PC-9 (cell line): ENCODE measurements at regions not wholly inside any gene's neighbourhood (a gene's known extent, or its start where the extent isn't known, plus 50 kb on each side); places are given as distances from the start of the nearest gene placed in this dataset.

Experiments used
- EZH2 ChIP-seq: fragments of 200-600 bp; sonication (generic); IDR thresholded peaks from 2 replicates; pipeline ENCODE4 v1.8.0; 2017; ENCODE audit warnings: antibody characterized with exemption, low read depth
- TF ChIP-seq, protein P1 (sequence below): fragments of 200-600 bp; sonication (generic); conservative IDR thresholded peaks from 2 replicates; pipeline ENCODE4 v1.6.1; 2017; ENCODE audit warnings: mixed run types, antibody characterized with exemption, mild to moderate bottlenecking, moderate library complexity

DNA sequence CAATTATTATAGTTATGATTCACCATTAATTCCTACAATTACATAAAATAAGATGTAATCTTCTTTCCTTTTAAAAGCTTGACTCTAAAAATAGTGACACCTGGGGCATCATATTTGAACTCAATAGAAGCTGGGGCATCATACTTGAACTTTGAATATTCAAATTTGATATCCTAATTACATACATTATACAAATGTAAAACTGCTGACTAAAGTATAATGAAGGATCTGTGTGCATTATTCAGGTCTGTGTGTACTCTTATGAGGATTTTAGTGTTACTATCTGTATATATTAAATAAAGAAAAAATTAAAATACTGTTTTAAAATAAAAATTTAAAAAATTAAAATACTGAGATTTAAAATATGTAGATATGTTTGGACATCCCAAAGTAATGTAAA lies 696.9 kb upstream of the FBXO33 start:
- TF ChIP-seq, protein P1, sequence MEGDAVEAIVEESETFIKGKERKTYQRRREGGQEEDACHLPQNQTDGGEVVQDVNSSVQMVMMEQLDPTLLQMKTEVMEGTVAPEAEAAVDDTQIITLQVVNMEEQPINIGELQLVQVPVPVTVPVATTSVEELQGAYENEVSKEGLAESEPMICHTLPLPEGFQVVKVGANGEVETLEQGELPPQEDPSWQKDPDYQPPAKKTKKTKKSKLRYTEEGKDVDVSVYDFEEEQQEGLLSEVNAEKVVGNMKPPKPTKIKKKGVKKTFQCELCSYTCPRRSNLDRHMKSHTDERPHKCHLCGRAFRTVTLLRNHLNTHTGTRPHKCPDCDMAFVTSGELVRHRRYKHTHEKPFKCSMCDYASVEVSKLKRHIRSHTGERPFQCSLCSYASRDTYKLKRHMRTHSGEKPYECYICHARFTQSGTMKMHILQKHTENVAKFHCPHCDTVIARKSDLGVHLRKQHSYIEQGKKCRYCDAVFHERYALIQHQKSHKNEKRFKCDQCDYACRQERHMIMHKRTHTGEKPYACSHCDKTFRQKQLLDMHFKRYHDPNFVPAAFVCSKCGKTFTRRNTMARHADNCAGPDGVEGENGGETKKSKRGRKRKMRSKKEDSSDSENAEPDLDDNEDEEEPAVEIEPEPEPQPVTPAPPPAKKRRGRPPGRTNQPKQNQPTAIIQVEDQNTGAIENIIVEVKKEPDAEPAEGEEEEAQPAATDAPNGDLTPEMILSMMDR, result no peak
- TF ChIP-seq EZH2, result no peak
